ENCODE measurements at regions not wholly inside any gene's neighbourhood (a gene's known extent, or its start where the extent isn't known, plus 50 kb on each side); places are given as distances from the start of the nearest gene placed in this dataset.
A peak's percentile ranks its signal among the peaks of the same experiment; 100 is the strongest.

GRCh38 chr3:43201581-43201980 is 84.8 kb upstream of the SNRK start:
- in situ Hi-C loops (cut with MboI; ENCODE audit: low pct_unique_long_range_greater_than_20kb in 2 of 9, low sequenced_read_pairs in 9 of 9, unreplicated experiment in 9 of 9) = no loop called here
- H3K4me3 ChIP-seq = no peak overlapping the region
- 60 to 88% (median 67%) methylated on average over 1 of the region's 1 CpG; no CpG with 5 or more reads in 7 of the 10 experiments for WGBS, 10 experiments

GRCh38 chr3:43199645-43200306 is 86.6 kb upstream of the SNRK start:
- in situ Hi-C loops (cut with MboI; ENCODE audit: low pct_unique_long_range_greater_than_20kb in 2 of 9, low sequenced_read_pairs in 9 of 9, unreplicated experiment in 9 of 9) = no loop called here
- WGBS, 10 experiments = 0 to 83% (median 50%) methylated on average over 1 to 3 of the region's 3 CpGs; no CpG with 5 or more reads in 1 of the 10 experiments
- peak in 2 of 8 experiments; percentile 52 to 81 for ATAC-seq (replicated peaks in 6 of 8)
- H3K27ac ChIP-seq = no peak overlapping the region
- H3K4me3 ChIP-seq = no peak overlapping the region
- peaks cover 13% of the 10 kb centered on the region in 2 donors for H3K4me1 ChIP-seq (replicated peaks in 1 of 2)

More at GRCh38 chr3:43201581-43201980, 84.8 kb upstream of the SNRK start:
- H3K4me1 ChIP-seq (replicated peaks in 1 of 2) = peaks cover 2 to 4% of the 10 kb centered on the region in 2 donors
- no peak for ATAC-seq (replicated peaks in 6 of 8)
- no peak overlapping the region for H3K27ac ChIP-seq

GRCh38 chr3:43198791-43199644 is 87.3 kb upstream of the SNRK start:
- 46 to 96% (median 79%) methylated on average over 1 to 3 of the region's 3 CpGs for WGBS, 10 experiments
- H3K27ac ChIP-seq = no peak overlapping the region
- H3K4me3 ChIP-seq = no peak overlapping the region
- no peak for ATAC-seq (replicated peaks in 6 of 8)
- H3K4me1 ChIP-seq (replicated peaks in 1 of 2) = peaks cover 13% of the 10 kb centered on the region in 2 donors
- in situ Hi-C loops (cut with MboI; ENCODE audit: low pct_unique_long_range_greater_than_20kb in 2 of 9, low sequenced_read_pairs in 9 of 9, unreplicated experiment in 9 of 9) = no loop called here

- H3K4me1 ChIP-seq (replicated peaks in 1 of 2) = peaks cover 13% of the 10 kb centered on the region in 2 donors
- ATAC-seq (replicated peaks in 6 of 8) = no peak
- no peak overlapping the region for H3K27ac ChIP-seq
- in situ Hi-C loops (cut with MboI; ENCODE audit: low pct_unique_long_range_greater_than_20kb in 2 of 9, low sequenced_read_pairs in 9 of 9, unreplicated experiment in 9 of 9) = no loop called here
- 57 to 100% (median 76%) methylated on average over 1 to 3 of the region's 3 CpGs; no CpG with 5 or more reads in 2 of the 10 experiments for WGBS, 10 experiments
- H3K4me3 ChIP-seq = no peak overlapping the region
Measured at GRCh38 chr3:43198301-43198700, 88.0 kb upstream of the SNRK start.

- H3K4me3 ChIP-seq = no peak overlapping the region
- in situ Hi-C loops (cut with MboI; ENCODE audit: low pct_unique_long_range_greater_than_20kb in 2 of 9, low sequenced_read_pairs in 9 of 9, unreplicated experiment in 9 of 9) = no loop called here
- 0 to 100% (median 67%) methylated on average over 1 of the region's 1 CpG; no CpG with 5 or more reads in 3 of the 10 experiments for WGBS, 10 experiments
- peaks cover 8 to 13% of the 10 kb centered on the region in 2 donors for H3K4me1 ChIP-seq (replicated peaks in 1 of 2)
- no peak overlapping the region for H3K27ac ChIP-seq
- no peak for ATAC-seq (replicated peaks in 6 of 8)
Measured at GRCh38 chr3:43197181-43197580, 89.2 kb upstream of the SNRK start.

- Histone ChIP-seq H3K4me3 (no peak overlapping the region), H3K27ac (no peak overlapping the region), H3K4me1 (replicated peaks in 1 of 2) (peaks cover 8 to 13% of the 10 kb centered on the region in 2 donors)
- in situ Hi-C loops (cut with MboI; ENCODE audit: low pct_unique_long_range_greater_than_20kb in 2 of 9, low sequenced_read_pairs in 9 of 9, unreplicated experiment in 9 of 9) = no loop called here
- WGBS, 10 experiments = 47 to 93% (median 77%) methylated on average over 1 to 5 of the region's 6 CpGs; no CpG with 5 or more reads in 3 of the 10 experiments
- peak in 2 of 8 experiments; percentile 24 to 37 for ATAC-seq (replicated peaks in 6 of 8)
Measured at GRCh38 chr3:43196721-43197120, 89.6 kb upstream of the SNRK start.

- Histone ChIP-seq H3K27ac (no peak overlapping the region), H3K4me1 (replicated peaks in 1 of 2) (peaks cover 8 to 13% of the 10 kb centered on the region in 2 donors), H3K4me3 (no peak overlapping the region)
- in situ Hi-C loops (cut with MboI; ENCODE audit: low pct_unique_long_range_greater_than_20kb in 2 of 9, low sequenced_read_pairs in 9 of 9, unreplicated experiment in 9 of 9) = no loop called here
- ATAC-seq (replicated peaks in 6 of 8) = peak in 3 of 8 experiments; percentile 71 to 92 (median 76)
- 57 to 79% methylated on average over 1 to 2 of the region's 4 CpGs; no CpG with 5 or more reads in 8 of the 10 experiments for WGBS, 10 experiments
Measured at GRCh38 chr3:43195115-43195498, 89.2 kb upstream of the POMGNT2 start.

- Histone ChIP-seq H3K4me3 (no peak overlapping the region), H3K27ac (no peak overlapping the region), H3K4me1 (replicated peaks in 1 of 2) (peaks cover 8 to 13% of the 10 kb centered on the region in 2 donors)
- 0 to 100% (median 22%) methylated on average over 1 to 4 of the region's 6 CpGs; no CpG with 5 or more reads in 3 of the 10 experiments for WGBS, 10 experiments
- in situ Hi-C loops (cut with MboI; ENCODE audit: low pct_unique_long_range_greater_than_20kb in 2 of 9, low sequenced_read_pairs in 9 of 9, unreplicated experiment in 9 of 9) = no loop called here
- ATAC-seq (replicated peaks in 6 of 8) = peak in 3 of 8 experiments; percentile 56 to 81 (median 78)
Measured at GRCh38 chr3:43194490-43195114, 88.7 kb upstream of the POMGNT2 start.

- in situ Hi-C loops (cut with MboI; ENCODE audit: low pct_unique_long_range_greater_than_20kb in 2 of 9, low sequenced_read_pairs in 9 of 9, unreplicated experiment in 9 of 9) = no loop called here
- no peak overlapping the region for H3K4me3 ChIP-seq
- WGBS, 10 experiments = 75 to 100% (median 87%) methylated on average over 1 to 4 of the region's 6 CpGs; no CpG with 5 or more reads in 4 of the 10 experiments
- peaks cover 8 to 13% of the 10 kb centered on the region in 2 donors for H3K4me1 ChIP-seq (replicated peaks in 1 of 2)
- ATAC-seq (replicated peaks in 6 of 8) = no peak
- no peak overlapping the region for H3K27ac ChIP-seq
Measured at GRCh38 chr3:43194069-43194468, 88.2 kb upstream of the POMGNT2 start.

GRCh38 chr3:43192028-43192427 is 86.1 kb upstream of the POMGNT2 start:
- Histone ChIP-seq H3K4me3 (no peak overlapping the region), H3K27ac (no peak overlapping the region), H3K4me1 (replicated peaks in 1 of 2) (peaks cover 8 to 13% of the 10 kb centered on the region in 2 donors)
- in situ Hi-C loops (cut with MboI; ENCODE audit: low pct_unique_long_range_greater_than_20kb in 2 of 9, low sequenced_read_pairs in 9 of 9, unreplicated experiment in 9 of 9) = no loop called here
- ATAC-seq (replicated peaks in 6 of 8) = no peak
- WGBS, 10 experiments = 0 to 89% (median 21%) methylated on average over 1 to 2 of the region's 2 CpGs; no CpG with 5 or more reads in 1 of the 10 experiments

- Histone ChIP-seq H3K4me1 (replicated peaks in 1 of 2) (peaks cover 8% of the 10 kb centered on the region in 2 donors), H3K4me3 (no peak overlapping the region), H3K27ac (no peak overlapping the region)
- WGBS, 10 experiments = 40 to 100% (median 83%) methylated on average over 1 to 6 of the region's 6 CpGs; no CpG with 5 or more reads in 4 of the 10 experiments
- in situ Hi-C loops (cut with MboI; ENCODE audit: low pct_unique_long_range_greater_than_20kb in 2 of 9, low sequenced_read_pairs in 9 of 9, unreplicated experiment in 9 of 9) = no loop called here
- ATAC-seq (replicated peaks in 6 of 8) = no peak
Measured at GRCh38 chr3:43191116-43191515, 85.2 kb upstream of the POMGNT2 start.

- Histone ChIP-seq H3K4me3 (no peak overlapping the region), H3K27ac (no peak overlapping the region), H3K4me1 (replicated peaks in 1 of 2) (peaks cover 4 to 7% of the 10 kb centered on the region in 2 donors)
- in situ Hi-C loops (cut with MboI; ENCODE audit: low pct_unique_long_range_greater_than_20kb in 2 of 9, low sequenced_read_pairs in 9 of 9, unreplicated experiment in 9 of 9) = no loop called here
- ATAC-seq (replicated peaks in 6 of 8) = no peak
- 10 to 90% (median 67%) methylated on average over 3 to 5 of the region's 5 CpGs; no CpG with 5 or more reads in 1 of the 10 experiments for WGBS, 10 experiments
Measured at GRCh38 chr3:43190670-43191069, 84.8 kb upstream of the POMGNT2 start.

Data from motor neuron (in vitro differentiated cells).